MCF 10A (cell line): ENCODE measurements at regions not wholly inside any gene's neighbourhood (a gene's known extent, or its start where the extent isn't known, plus 50 kb on each side); places are given as distances from the start of the nearest gene placed in this dataset.

Source experiments
- BruUV-seq: library from RNA; stranded (reverse); fragments of 400-500 nt; replicated peaks from 2 replicates; lab custom pipeline; 2021; lab: Mats Ljungman, UMichigan
- CTCF ChIA-PET: fragments of 300-600 bp; sonication (Branson Sonifier 250); formaldehyde crosslinking; extraction: SDS; loops from one replicate; lab custom pipeline; 2021; ENCODE audit warnings: antibody characterized with exemption, inconsistent platforms; lab: Yijun Ruan, JAX
- POLR2A ChIA-PET: fragments of 300-600, 350-650 bp; sonication (Branson Sonifier 250); formaldehyde crosslinking; extraction: SDS; loops from one replicate; lab custom pipeline; 2020; ENCODE audit warnings: antibody characterized with exemption, inconsistent platforms; lab: Yijun Ruan, JAX
- DNase-seq: peaks from one replicate; pipeline ENCODE4 v3.0.0-alpha.2; 2018; ENCODE audit not compliant: unreplicated experiment
- H3K27ac Mint-ChIP-seq: one replicate; pipeline ENCODE4 v1.8.0; 2022; ENCODE audit warnings: mild to moderate bottlenecking, low read depth, mixed read lengths; ENCODE audit not compliant: unreplicated experiment
- H3K27me3 Mint-ChIP-seq: one replicate; pipeline ENCODE4 v1.8.0; 2022; ENCODE audit warnings: mixed read lengths; ENCODE audit not compliant: insufficient read depth, unreplicated experiment
- H3K36me3 Mint-ChIP-seq: one replicate; pipeline ENCODE4 v1.8.0; 2022; ENCODE audit warnings: mild to moderate bottlenecking, moderate library complexity, mixed read lengths; ENCODE audit not compliant: insufficient read depth, unreplicated experiment
- H3K4me1 Mint-ChIP-seq: one replicate; pipeline ENCODE4 v1.8.0; 2022; ENCODE audit warnings: mixed read lengths; ENCODE audit not compliant: insufficient read depth, unreplicated experiment
- H3K4me3 Mint-ChIP-seq: one replicate; pipeline ENCODE4 v1.8.0; 2022; ENCODE audit warnings: mild to moderate bottlenecking, moderate library complexity, mixed read lengths; ENCODE audit not compliant: unreplicated experiment
- H3K9me3 Mint-ChIP-seq: one replicate; pipeline ENCODE4 v1.8.0; 2022; ENCODE audit warnings: mixed read lengths; ENCODE audit not compliant: unreplicated experiment
- intact Hi-C: fragments of 100-400 bp; cut with micrococcal nuclease; formaldehyde crosslinking; loops from 2 replicates; pipeline ENCODE4 v1.14.1; 2022
- TF ChIP-seq, protein P1 (sequence below): fragments of 200-600 bp; IDR thresholded peaks from one replicate; pipeline ENCODE4 v1.8.0; 2022; ENCODE audit warnings: antibody characterized with exemption, mild to moderate bottlenecking; ENCODE audit not compliant: unreplicated experiment

DNA sequence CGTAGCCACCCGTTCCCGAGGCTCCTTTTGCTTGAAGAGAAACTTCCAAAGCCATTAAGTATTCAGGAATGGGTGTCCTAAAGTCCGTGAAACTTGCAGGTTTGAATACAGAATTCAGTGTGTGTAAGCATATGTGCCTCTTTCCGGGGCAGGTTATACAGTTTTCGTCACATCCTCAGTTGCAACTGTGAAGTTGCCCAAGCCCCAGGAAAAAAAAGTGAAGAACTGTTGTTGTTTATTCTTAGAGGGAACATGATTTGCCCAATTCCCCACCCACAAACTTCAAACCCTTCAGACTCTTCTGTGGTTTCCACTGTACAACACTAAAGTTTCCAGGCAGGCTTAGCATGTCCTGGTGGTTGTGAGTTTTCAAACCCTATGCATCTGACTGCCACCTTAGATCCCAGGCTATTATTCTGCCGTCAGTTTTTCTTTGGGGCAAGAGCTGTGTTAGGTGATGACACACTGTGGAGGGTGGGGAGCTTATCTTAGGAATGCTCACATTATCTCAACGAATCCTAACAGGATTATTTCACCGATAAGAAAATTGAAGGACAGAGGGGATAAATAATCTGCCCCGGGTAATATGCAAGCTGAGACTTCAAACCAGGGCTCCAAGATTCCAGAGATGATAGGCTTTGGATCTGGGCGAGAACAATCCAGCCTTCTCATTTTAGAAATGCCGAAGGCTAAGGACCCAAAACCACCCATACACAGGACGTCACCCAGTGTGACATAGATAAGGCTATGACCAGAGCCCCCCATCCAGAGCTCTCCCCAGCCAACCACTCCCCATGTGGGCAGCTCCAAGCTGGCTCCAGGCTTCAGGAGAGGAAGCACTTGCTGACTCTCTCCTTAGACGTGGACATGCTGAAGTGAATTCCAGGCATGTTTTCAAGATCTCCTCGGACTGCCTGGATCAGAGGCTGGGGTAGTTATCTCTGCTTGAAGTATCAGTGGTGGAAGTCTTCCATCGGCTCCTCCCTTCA is 81.7 kb upstream of the AFDN start:
- no peaks in the 10 kb centered on the region for H3K4me1 Mint-ChIP-seq
- H3K27me3 Mint-ChIP-seq = peaks cover 77% of the 10 kb centered on the region
- ChIA-PET POLR2A (interaction anchor here (0.6 kb wide), 1 partner anchor 105 kb away, joined by 3 read pairs; no protein-coding TSS in a partner anchor), CTCF (no interaction called here)
- no peak overlapping the region for H3K27ac Mint-ChIP-seq
- intact Hi-C loops = no loop called here
- H3K4me3 Mint-ChIP-seq = no peak overlapping the region
- TF ChIP-seq, protein P1, sequence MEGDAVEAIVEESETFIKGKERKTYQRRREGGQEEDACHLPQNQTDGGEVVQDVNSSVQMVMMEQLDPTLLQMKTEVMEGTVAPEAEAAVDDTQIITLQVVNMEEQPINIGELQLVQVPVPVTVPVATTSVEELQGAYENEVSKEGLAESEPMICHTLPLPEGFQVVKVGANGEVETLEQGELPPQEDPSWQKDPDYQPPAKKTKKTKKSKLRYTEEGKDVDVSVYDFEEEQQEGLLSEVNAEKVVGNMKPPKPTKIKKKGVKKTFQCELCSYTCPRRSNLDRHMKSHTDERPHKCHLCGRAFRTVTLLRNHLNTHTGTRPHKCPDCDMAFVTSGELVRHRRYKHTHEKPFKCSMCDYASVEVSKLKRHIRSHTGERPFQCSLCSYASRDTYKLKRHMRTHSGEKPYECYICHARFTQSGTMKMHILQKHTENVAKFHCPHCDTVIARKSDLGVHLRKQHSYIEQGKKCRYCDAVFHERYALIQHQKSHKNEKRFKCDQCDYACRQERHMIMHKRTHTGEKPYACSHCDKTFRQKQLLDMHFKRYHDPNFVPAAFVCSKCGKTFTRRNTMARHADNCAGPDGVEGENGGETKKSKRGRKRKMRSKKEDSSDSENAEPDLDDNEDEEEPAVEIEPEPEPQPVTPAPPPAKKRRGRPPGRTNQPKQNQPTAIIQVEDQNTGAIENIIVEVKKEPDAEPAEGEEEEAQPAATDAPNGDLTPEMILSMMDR = no peak
- H3K36me3 Mint-ChIP-seq = no peaks in the 10 kb centered on the region
- BruUV-seq = no TSS peak
- H3K9me3 Mint-ChIP-seq = no peaks in the 10 kb centered on the region
- DNase-seq = no peak

DNA sequence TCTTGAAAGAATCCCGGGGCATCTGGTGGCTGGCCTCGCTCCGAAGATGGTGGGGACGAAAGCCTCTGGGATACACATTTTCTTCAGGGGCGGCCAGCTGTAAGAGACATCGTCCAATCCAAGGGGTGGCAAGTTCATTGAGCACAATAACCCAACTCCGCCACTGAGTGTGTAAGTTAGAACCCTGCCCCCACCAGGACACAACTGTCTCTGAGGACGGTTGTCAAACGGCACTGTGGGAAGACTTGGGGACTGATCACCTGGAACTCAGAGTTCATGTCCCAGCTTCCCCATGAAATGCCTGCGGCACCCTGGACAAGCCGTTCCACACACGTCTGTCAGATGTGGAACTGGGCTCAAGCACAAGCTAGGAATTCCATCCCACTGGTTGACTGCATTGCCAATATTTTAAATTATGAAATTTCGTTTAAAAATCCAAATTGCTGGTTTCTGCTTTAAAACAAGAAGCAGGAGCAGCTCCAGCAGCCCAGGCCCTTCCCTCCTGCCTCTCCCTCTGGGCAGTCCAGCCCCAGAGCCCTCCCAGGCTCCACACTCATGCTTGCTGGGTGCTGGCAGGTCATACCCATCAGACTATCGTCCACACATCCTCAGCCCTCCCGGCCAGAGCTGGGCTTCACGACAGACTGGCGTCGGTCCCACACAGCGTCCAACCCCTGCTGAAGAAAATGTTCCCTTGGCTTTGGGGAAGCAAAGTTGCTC is 80.9 kb upstream of the AFDN start:
- TF ChIP-seq, protein P1 = no peak
- ChIA-PET POLR2A (no interaction called here), CTCF (no interaction called here)
- H3K4me1 Mint-ChIP-seq = no peaks in the 10 kb centered on the region
- intact Hi-C loops = no loop called here
- no peak overlapping the region for H3K27ac Mint-ChIP-seq
- peaks cover 69% of the 10 kb centered on the region for H3K27me3 Mint-ChIP-seq
- DNase-seq = no peak
- H3K36me3 Mint-ChIP-seq = no peaks in the 10 kb centered on the region
- no peaks in the 10 kb centered on the region for H3K9me3 Mint-ChIP-seq
- no TSS peak for BruUV-seq
- H3K4me3 Mint-ChIP-seq = no peak overlapping the region

DNA sequence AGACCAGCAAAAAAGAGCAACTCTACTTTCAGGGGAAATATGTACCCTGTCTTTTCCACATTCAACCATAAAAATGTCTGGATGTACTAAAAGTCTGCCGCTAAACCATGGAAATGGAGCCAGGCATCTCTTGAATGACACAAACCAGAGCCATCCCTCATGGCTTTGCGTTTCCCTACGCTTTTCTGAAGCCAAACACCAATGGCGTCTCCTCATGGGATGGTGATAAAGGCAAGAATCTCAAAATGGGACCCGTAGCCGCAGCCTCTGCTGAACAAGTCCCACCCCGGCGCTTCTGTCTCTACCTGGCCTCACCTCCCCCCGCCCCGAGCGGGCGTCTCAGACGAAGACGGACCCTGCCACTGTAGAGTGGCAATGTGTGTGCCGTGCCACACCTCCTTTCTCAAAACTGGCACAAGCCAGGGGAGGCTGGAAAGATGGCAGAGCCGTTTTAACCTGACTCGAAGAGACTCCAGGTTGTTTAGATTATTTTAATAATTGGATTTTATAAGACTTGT is 80.3 kb upstream of the AFDN start:
- ChIA-PET POLR2A (no interaction called here), CTCF (no interaction called here)
- DNase-seq = no peak
- Mint-ChIP-seq H3K27me3 (peaks cover 73% of the 10 kb centered on the region), H3K27ac (no peak overlapping the region), H3K9me3 (no peaks in the 10 kb centered on the region), H3K4me1 (no peaks in the 10 kb centered on the region), H3K36me3 (no peaks in the 10 kb centered on the region), H3K4me3 (no peak overlapping the region)
- intact Hi-C loops = no loop called here
- TF ChIP-seq, protein P1 = no peak
- no TSS peak for BruUV-seq

GRCh38 chr6:167746975-167747374 is 79.7 kb upstream of the AFDN start:
- H3K27me3 Mint-ChIP-seq = peaks cover 73% of the 10 kb centered on the region
- H3K4me3 Mint-ChIP-seq = no peak overlapping the region
- no peaks in the 10 kb centered on the region for H3K36me3 Mint-ChIP-seq
- CTCF ChIA-PET = no interaction called here
- no peaks in the 10 kb centered on the region for H3K9me3 Mint-ChIP-seq
- DNase-seq = no peak
- H3K4me1 Mint-ChIP-seq = no peaks in the 10 kb centered on the region
- intact Hi-C loops = no loop called here
- TF ChIP-seq, protein P1 = no peak
- POLR2A ChIA-PET = no interaction called here
- H3K27ac Mint-ChIP-seq = no peak overlapping the region
- BruUV-seq = no TSS peak
